Smooth muscle cell (in vitro differentiated cells): ENCODE measurements at regions not wholly inside any gene's neighbourhood (a gene's known extent, or its start where the extent isn't known, plus 50 kb on each side); places are given as distances from the start of the nearest gene placed in this dataset. TPM values are rescaled to one million over a fixed set of nuclear protein-coding genes. Genes with fewer than 3 reads are reported as not detected.

ENCODE experiments used
- DNase-seq: peaks from one replicate; lab custom pipeline; 2025; ENCODE audit not compliant: unreplicated experiment; lab: John Stamatoyannopoulos, UW
- H2AFZ ChIP-seq: fragments of 200-600 bp; sonication (generic); 2 replicates; pipeline ENCODE4 v1.6.0; 2016; ENCODE audit warnings: antibody characterized with exemption, low read depth, mild to moderate bottlenecking
- H3F3A ChIP-seq: fragments of 200-600 bp; sonication (generic); 2 replicates; pipeline ENCODE4 v1.6.0; 2017; ENCODE audit warnings: antibody characterized with exemption, low read depth
- H3K27ac ChIP-seq: fragments of 200-600 bp; sonication (generic); 2 replicates; pipeline ENCODE4 v1.5.1; 2016; ENCODE audit warnings: low read depth, mild to moderate bottlenecking
- H3K27me3 ChIP-seq: fragments of 200-600 bp; sonication (generic); 2 replicates; pipeline ENCODE4 v1.6.1; 2016; ENCODE audit warnings: low read depth, mild to moderate bottlenecking
- H3K36me3 ChIP-seq: fragments of 200-600 bp; sonication (generic); 2 replicates; pipeline ENCODE4 v1.5.1; 2016; ENCODE audit warnings: low read depth
- H3K4me1 ChIP-seq: fragments of 200-600 bp; sonication (generic); 2 replicates; pipeline ENCODE4 v1.5.1; 2016; ENCODE audit warnings: low read depth
- H3K4me2 ChIP-seq: fragments of 200-600 bp; sonication (generic); 2 replicates; pipeline ENCODE4 v1.6.0; 2016; ENCODE audit warnings: mild to moderate bottlenecking
- H3K4me3 ChIP-seq: fragments of 200-600 bp; sonication (generic); 2 replicates; pipeline ENCODE4 v1.5.1; 2016; ENCODE audit warnings: mild to moderate bottlenecking
- H3K79me2 ChIP-seq: fragments of 200-600 bp; sonication (generic); 2 replicates; pipeline ENCODE4 v1.6.0; 2016; ENCODE audit warnings: low read depth, mild to moderate bottlenecking
- H3K9ac ChIP-seq: fragments of 200-600 bp; sonication (generic); 2 replicates; pipeline ENCODE4 v1.6.0; 2016; ENCODE audit warnings: low read depth
- H3K9me3 ChIP-seq: fragments of 200-600 bp; sonication (generic); replicated peaks from 2 replicates; pipeline ENCODE4 v1.5.1; 2016; ENCODE audit warnings: low read depth
- H4K20me1 ChIP-seq: fragments of 200-600 bp; sonication (generic); 2 replicates; pipeline ENCODE4 v1.6.0; 2016; ENCODE audit warnings: low read depth
- WGBS: methylation state at CpG from one replicate; pipeline ENCODE4 v1.1.7; 2016; ENCODE audit warnings: low lambda C conversion rate; 5-methylcytosine and 5-hydroxymethylcytosine counted together
- microRNA counts: library from miRNA; unstranded; fragments of <30 nt; microRNA quantifications from one replicate; lab custom pipeline; 2016
- microRNA-seq: library from miRNA; unstranded; fragments of <30 nt; microRNA quantifications from one replicate; pipeline ENCODE4, GENCODE V29; 2016; ENCODE audit warnings: borderline number of aligned reads
- small RNA-seq: library from RNA; depleted of rRNA; stranded (forward); fragments of <200 nt; gene quantifications from one replicate; pipeline ENCODE3, GENCODE V24; 2014
- TF ChIP-seq, protein P1 (sequence below): fragments of 200-600 bp; sonication (generic); IDR thresholded peaks from 2 replicates; pipeline ENCODE4 v1.5.1; 2017; ENCODE audit warnings: borderline replicate concordance, mild to moderate bottlenecking, antibody characterized with exemption; ENCODE audit not compliant: insufficient read depth, poor library complexity, severe bottlenecking

DNA sequence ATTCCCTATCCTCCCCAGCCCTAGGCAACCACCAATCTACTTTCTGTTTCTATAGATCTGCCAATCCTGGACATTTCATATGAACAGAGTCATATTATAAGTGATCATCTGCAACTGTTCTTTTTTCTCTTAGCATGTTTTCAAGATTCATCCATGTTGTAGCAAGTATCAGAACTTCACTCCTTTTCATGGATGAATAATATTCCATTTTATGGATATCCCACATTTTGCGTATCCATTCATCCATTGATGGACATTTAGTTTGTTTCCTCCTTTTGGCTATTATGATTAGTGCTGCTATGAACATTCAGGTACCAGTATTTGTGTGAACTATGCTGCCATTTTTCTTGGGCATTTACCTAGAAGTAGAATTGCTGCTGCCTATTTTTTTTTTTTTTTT, 51.3 kb upstream of the HAND1 start:
- Histone ChIP-seq H4K20me1 (no peaks in the 10 kb centered on the region), H3K4me2 (no peak overlapping the region), H2AFZ (no peak overlapping the region), H3K27me3 (no peaks in the 10 kb centered on the region), H3K4me1 (peaks cover 4% of the 10 kb centered on the region), H3K79me2 (no peaks in the 10 kb centered on the region), H3K27ac (no peak overlapping the region), H3K9ac (no peak overlapping the region), H3K4me3 (no peak overlapping the region), H3F3A (peaks cover 6% of the 10 kb centered on the region), H3K36me3 (no peaks in the 10 kb centered on the region), H3K9me3 (no peaks in the 10 kb centered on the region)
- TF ChIP-seq, protein P1, sequence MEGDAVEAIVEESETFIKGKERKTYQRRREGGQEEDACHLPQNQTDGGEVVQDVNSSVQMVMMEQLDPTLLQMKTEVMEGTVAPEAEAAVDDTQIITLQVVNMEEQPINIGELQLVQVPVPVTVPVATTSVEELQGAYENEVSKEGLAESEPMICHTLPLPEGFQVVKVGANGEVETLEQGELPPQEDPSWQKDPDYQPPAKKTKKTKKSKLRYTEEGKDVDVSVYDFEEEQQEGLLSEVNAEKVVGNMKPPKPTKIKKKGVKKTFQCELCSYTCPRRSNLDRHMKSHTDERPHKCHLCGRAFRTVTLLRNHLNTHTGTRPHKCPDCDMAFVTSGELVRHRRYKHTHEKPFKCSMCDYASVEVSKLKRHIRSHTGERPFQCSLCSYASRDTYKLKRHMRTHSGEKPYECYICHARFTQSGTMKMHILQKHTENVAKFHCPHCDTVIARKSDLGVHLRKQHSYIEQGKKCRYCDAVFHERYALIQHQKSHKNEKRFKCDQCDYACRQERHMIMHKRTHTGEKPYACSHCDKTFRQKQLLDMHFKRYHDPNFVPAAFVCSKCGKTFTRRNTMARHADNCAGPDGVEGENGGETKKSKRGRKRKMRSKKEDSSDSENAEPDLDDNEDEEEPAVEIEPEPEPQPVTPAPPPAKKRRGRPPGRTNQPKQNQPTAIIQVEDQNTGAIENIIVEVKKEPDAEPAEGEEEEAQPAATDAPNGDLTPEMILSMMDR, result no peak
- 97% methylated on average over 1 of the region's 1 CpG for WGBS
- no peak for DNase-seq

DNA sequence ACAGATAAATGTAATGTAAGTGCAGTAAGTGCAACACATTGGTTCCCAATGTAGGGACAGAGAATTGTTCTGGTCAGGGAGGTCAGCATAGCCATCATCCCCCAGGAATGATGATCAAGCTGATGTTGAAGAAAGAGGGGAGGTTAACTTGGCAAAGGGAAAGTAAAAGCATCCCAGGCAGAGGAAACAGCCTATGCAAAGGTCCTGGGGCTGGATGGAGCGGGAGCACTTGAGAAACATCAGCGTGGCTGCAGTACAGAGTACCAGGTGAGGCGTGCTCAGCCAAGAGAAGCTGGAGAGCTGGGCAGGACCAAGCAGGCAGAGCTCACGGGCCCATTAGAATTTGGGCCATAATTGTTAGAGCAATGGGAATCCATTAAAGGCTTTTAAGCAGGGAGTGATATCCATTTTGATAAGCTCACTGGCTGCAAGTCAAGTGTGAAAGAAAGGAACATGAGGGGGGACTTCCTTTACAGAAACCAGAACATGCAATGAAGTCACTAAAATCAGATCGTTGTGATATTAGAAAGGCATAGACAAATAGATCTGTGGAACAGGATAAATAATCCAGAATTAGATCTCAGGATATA, 50.1 kb upstream of the HAND1 start:
- no peaks in the 10 kb centered on the region for H3K9me3 ChIP-seq
- no peak for DNase-seq
- no peak overlapping the region for H3K4me2 ChIP-seq
- H2AFZ ChIP-seq, result no peak overlapping the region
- no peaks in the 10 kb centered on the region for H3K27me3 ChIP-seq
- H3K4me3 ChIP-seq, result no peak overlapping the region
- H3K9ac ChIP-seq, result no peak overlapping the region
- H3K4me1 ChIP-seq, result peaks cover 15% of the 10 kb centered on the region
- 73% methylated on average over 5 of the region's 5 CpGs for WGBS
- H4K20me1 ChIP-seq, result no peaks in the 10 kb centered on the region
- TF ChIP-seq, protein P1, result no peak
- no peaks in the 10 kb centered on the region for H3K36me3 ChIP-seq
- H3F3A ChIP-seq, result peaks cover 16% of the 10 kb centered on the region
- no peak overlapping the region for H3K27ac ChIP-seq
- no peaks in the 10 kb centered on the region for H3K79me2 ChIP-seq

MicroRNAs in the stretch of these regions (microRNA counts, 767-probe panel; counts per million panel counts)
- microRNA hsa-miR-1303 (lab: Ali Mortazavi, UCI), result 183 counts per million
- microRNA hsa-miR-3141 (lab: Ali Mortazavi, UCI), result 183 counts per million

Small RNA genes in the stretch of these regions (microRNA-seq; reads per million reads assigned to microRNA genes)
- gene MIR1303 (not detected), gene MIR3141 (not detected)

Small RNA genes in the stretch of these regions (small RNA-seq; reads per million reads assigned to genes)
- gene MIR1303, result not detected
- not detected for gene MIR3141
